ENCODE measurements at regions not wholly inside any gene's neighbourhood (a gene's known extent, or its start where the extent isn't known, plus 50 kb on each side); places are given as distances from the start of the nearest gene placed in this dataset.

GRCh38 chr6:40165036-40165709 is 230.9 kb upstream of the MOCS1 start:
- no peaks in the 10 kb centered on the region for H3K4me1 ChIP-seq (ENCODE audit: control insufficient read depth, low read length)
- no peaks in the 10 kb centered on the region for H3K9me3 ChIP-seq (ENCODE audit: control insufficient read depth, insufficient read depth, low read length)
- no peaks in the 10 kb centered on the region for H3F3A ChIP-seq (ENCODE audit: control insufficient read depth, insufficient read depth)
- no peaks in the 10 kb centered on the region for H3K9me2 ChIP-seq (replicated peaks; ENCODE audit: control insufficient read depth, low read length)
- H4K20me1 ChIP-seq (ENCODE audit: control insufficient read depth, insufficient read depth, low read depth, low read length) = no peaks in the 10 kb centered on the region
- no peak overlapping the region for H3K27ac ChIP-seq (ENCODE audit: low read depth, low read length)
- no peak for TF ChIP-seq CTCF (IDR thresholded peaks at IDR 0.05; ENCODE audit: low read depth, low read length, poor library complexity, severe bottlenecking)
- TF ChIP-seq EZH2phosphoT487 (IDR thresholded peaks at IDR 0.05; ENCODE audit: borderline replicate concordance, low read length) = no peak
- no peak overlapping the region for H3K4me3 ChIP-seq (ENCODE audit: low read length)
- H3K36me3 ChIP-seq (ENCODE audit: control insufficient read depth, low read length) = no peaks in the 10 kb centered on the region
- no peak overlapping the region for H3K4me2 ChIP-seq (ENCODE audit: low read length)
- no peaks in the 10 kb centered on the region for H3K27me3 ChIP-seq (ENCODE audit: control insufficient read depth, low read length)
- H3K79me2 ChIP-seq (ENCODE audit: control insufficient read depth, low read length) = no peaks in the 10 kb centered on the region

- Histone ChIP-seq H3K9me2 (replicated peaks; ENCODE audit: control insufficient read depth, low read length) (no peaks in the 10 kb centered on the region), H3K4me2 (ENCODE audit: low read length) (no peak overlapping the region), H3K79me2 (ENCODE audit: control insufficient read depth, low read length) (no peaks in the 10 kb centered on the region), H3K36me3 (ENCODE audit: control insufficient read depth, low read length) (no peaks in the 10 kb centered on the region), H4K20me1 (ENCODE audit: control insufficient read depth, insufficient read depth, low read depth, low read length) (no peaks in the 10 kb centered on the region), H3K4me3 (ENCODE audit: low read length) (no peak overlapping the region), H3K27ac (ENCODE audit: low read depth, low read length) (no peak overlapping the region), H3F3A (ENCODE audit: control insufficient read depth, insufficient read depth) (no peaks in the 10 kb centered on the region), H3K9me3 (ENCODE audit: control insufficient read depth, insufficient read depth, low read length) (no peaks in the 10 kb centered on the region), H3K27me3 (ENCODE audit: control insufficient read depth, low read length) (no peaks in the 10 kb centered on the region), H3K4me1 (ENCODE audit: control insufficient read depth, low read length) (no peaks in the 10 kb centered on the region)
- TF ChIP-seq CTCF (IDR thresholded peaks at IDR 0.05; ENCODE audit: low read depth, low read length, poor library complexity, severe bottlenecking) = no peak
- no peak for TF ChIP-seq EZH2phosphoT487 (IDR thresholded peaks at IDR 0.05; ENCODE audit: borderline replicate concordance, low read length)
Observed at GRCh38 chr6:40164345-40164755, 230.1 kb upstream of the MOCS1 start.

GRCh38 chr6:40163924-40164323 is 229.7 kb upstream of the MOCS1 start:
- Histone ChIP-seq H3K4me3 (ENCODE audit: low read length) (no peak overlapping the region), H4K20me1 (ENCODE audit: control insufficient read depth, insufficient read depth, low read depth, low read length) (no peaks in the 10 kb centered on the region), H3K27ac (ENCODE audit: low read depth, low read length) (no peak overlapping the region), H3K79me2 (ENCODE audit: control insufficient read depth, low read length) (no peaks in the 10 kb centered on the region), H3K36me3 (ENCODE audit: control insufficient read depth, low read length) (no peaks in the 10 kb centered on the region), H3K27me3 (ENCODE audit: control insufficient read depth, low read length) (no peaks in the 10 kb centered on the region), H3F3A (ENCODE audit: control insufficient read depth, insufficient read depth) (no peaks in the 10 kb centered on the region), H3K4me1 (ENCODE audit: control insufficient read depth, low read length) (no peaks in the 10 kb centered on the region), H3K9me3 (ENCODE audit: control insufficient read depth, insufficient read depth, low read length) (no peaks in the 10 kb centered on the region), H3K4me2 (ENCODE audit: low read length) (no peak overlapping the region), H3K9me2 (replicated peaks; ENCODE audit: control insufficient read depth, low read length) (no peaks in the 10 kb centered on the region)
- TF ChIP-seq EZH2phosphoT487 (IDR thresholded peaks at IDR 0.05; ENCODE audit: borderline replicate concordance, low read length) = no peak
- no peak for TF ChIP-seq CTCF (IDR thresholded peaks at IDR 0.05; ENCODE audit: low read depth, low read length, poor library complexity, severe bottlenecking)
